ENCODE measurements at regions not wholly inside any gene's neighbourhood (a gene's known extent, or its start where the extent isn't known, plus 50 kb on each side); places are given as distances from the start of the nearest gene placed in this dataset.

- no peaks in the 10 kb centered on the region for H4K20me1 ChIP-seq (ENCODE audit: low read length)
- no peaks in the 10 kb centered on the region for H3F3A ChIP-seq (ENCODE audit: low read length, unreplicated experiment)
- H3K9me3 ChIP-seq (ENCODE audit: low read length) = no peaks in the 10 kb centered on the region
- BruUV-seq (replicated peaks) = no TSS peak
- H3K79me2 ChIP-seq (ENCODE audit: low read length) = no peaks in the 10 kb centered on the region
- no peak overlapping the region for H2AFZ ChIP-seq (ENCODE audit: low read length)
- H3K4me3 ChIP-seq (ENCODE audit: low read length) = no peak overlapping the region
- DNase-seq = no peak
- no peaks in the 10 kb centered on the region for H3K36me3 ChIP-seq (ENCODE audit: low read depth, low read length)
- H3K27ac ChIP-seq (ENCODE audit: low read length) = no peak overlapping the region
- no peak overlapping the region for H3K9ac ChIP-seq (ENCODE audit: low read length)
- ChIA-PET CTCF (no interaction called here), POLR2A (ENCODE audit: unreplicated experiment) (no interaction called here)
- no peak for ATAC-seq
- no peak for TF ChIP-seq EZH2 (IDR thresholded peaks at IDR 0.05; ENCODE audit: low read length, unreplicated experiment)
- no peak for TF ChIP-seq CTCF (conservative IDR thresholded peaks at IDR 0.05; ENCODE audit: low read depth, low read length)
- no peak for TF ChIP-seq EZH2phosphoT487 (IDR thresholded peaks at IDR 0.05; ENCODE audit: borderline replicate concordance, low read length)
- 0 out of 2 replicates have a peak, but pooled peaks cover 10% of the 10 kb centered on the region for H3K27me3 ChIP-seq (ENCODE audit: low read length)
- H3K4me2 ChIP-seq (ENCODE audit: low read length) = no peak overlapping the region
- H3K4me1 ChIP-seq (ENCODE audit: insufficient read depth, low read length) = no peaks in the 10 kb centered on the region
- no peaks in the 10 kb centered on the region for H3K9me2 ChIP-seq (replicated peaks; ENCODE audit: low read length)
- intact Hi-C loops (cut with micrococcal nuclease) = no loop called here
These were observed 427.0 kb downstream of the HLX start for GRCh38 chr1:221306239-221306638.

DNA sequence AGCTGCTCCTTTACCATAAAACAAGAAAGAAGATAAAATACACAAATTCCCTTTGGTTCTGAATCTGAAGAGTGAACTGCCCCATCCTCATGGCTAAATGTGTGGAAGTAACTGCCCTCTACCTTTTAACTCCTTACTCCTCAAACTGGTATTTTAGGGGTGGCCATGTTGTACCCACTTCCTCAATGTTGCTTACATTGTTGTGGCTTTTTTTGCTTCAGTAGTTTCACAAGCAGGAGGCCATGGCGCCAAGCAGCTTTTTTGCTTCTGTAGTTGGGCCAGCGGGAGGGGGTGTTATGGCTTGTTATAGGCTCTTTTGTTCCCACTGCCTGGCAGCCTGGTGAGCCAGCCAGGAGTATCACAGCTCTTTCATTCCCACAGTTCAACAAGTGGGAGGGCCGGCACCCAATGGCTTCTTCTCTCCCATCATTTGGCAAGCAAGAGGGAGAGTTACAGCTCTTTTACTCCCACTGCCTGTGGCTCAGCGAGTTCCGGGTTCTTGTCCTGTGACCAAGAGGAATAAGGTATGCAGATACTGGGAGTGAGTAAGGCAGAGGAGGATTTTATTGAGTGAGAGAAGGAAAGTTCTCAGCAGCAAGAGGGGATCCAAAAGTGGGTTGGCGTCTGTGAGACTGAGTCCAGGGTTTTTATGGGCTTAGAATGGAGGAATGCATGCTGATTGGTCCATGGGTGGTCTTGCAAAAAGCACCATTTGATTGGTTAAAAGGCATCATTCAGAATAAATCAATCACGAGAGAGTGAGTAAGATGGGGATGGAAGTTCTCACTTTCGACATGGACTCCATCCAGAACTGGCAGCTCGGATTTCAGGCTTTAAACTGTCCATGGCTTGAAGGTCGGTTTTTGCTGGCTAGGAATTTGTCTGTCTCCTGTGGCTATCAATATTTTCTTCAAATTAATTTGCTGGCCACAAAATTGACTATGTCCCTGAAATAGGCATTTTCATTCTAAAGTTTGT is 429.6 kb downstream of the HLX start:
- Histone ChIP-seq H3F3A (ENCODE audit: low read length, unreplicated experiment) (no peaks in the 10 kb centered on the region), H3K9me2 (replicated peaks; ENCODE audit: low read length) (no peaks in the 10 kb centered on the region), H4K20me1 (ENCODE audit: low read length) (no peaks in the 10 kb centered on the region), H3K9ac (ENCODE audit: low read length) (no peak overlapping the region), H3K27me3 (ENCODE audit: low read length) (no peaks in the 10 kb centered on the region), H2AFZ (ENCODE audit: low read length) (no peak overlapping the region), H3K27ac (ENCODE audit: low read length) (no peak overlapping the region), H3K36me3 (ENCODE audit: low read depth, low read length) (no peaks in the 10 kb centered on the region), H3K4me2 (ENCODE audit: low read length) (no peak overlapping the region), H3K4me1 (ENCODE audit: insufficient read depth, low read length) (no peaks in the 10 kb centered on the region), H3K9me3 (ENCODE audit: low read length) (no peaks in the 10 kb centered on the region), H3K79me2 (ENCODE audit: low read length) (no peaks in the 10 kb centered on the region), H3K4me3 (ENCODE audit: low read length) (no peak overlapping the region)
- CTCF ChIA-PET = no interaction called here
- no peak for ATAC-seq
- no peak for TF ChIP-seq CTCF (conservative IDR thresholded peaks at IDR 0.05; ENCODE audit: low read depth, low read length)
- no peak for TF ChIP-seq EZH2phosphoT487 (IDR thresholded peaks at IDR 0.05; ENCODE audit: borderline replicate concordance, low read length)
- TF ChIP-seq EZH2 (IDR thresholded peaks at IDR 0.05; ENCODE audit: low read length, unreplicated experiment) = no peak
- POLR2A ChIA-PET (ENCODE audit: unreplicated experiment) = no interaction called here
- intact Hi-C loops (cut with micrococcal nuclease) = no loop called here
- no peak for DNase-seq
- no TSS peak for BruUV-seq (replicated peaks)

DNA sequence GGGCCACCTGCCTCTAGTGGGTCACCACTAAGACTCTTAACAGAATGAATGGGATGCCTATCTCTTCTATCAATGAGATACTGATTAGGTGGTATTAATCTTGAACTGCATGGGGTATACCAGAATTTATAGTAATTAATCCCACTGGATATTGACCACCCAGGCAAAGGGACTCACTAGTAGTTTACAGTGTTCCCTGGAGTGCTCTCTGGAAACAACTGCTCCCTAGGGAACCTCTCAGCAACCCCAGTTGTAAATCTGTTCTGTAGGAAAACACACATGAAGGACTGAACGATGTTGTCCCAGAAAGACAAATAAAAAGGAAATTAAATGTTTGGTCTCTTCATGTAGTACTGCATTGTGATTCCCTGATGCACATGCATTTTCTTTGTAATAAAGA is 430.5 kb downstream of the HLX start:
- Histone ChIP-seq H3K27me3 (ENCODE audit: low read length) (no peaks in the 10 kb centered on the region), H3K27ac (ENCODE audit: low read length) (no peak overlapping the region), H3K9ac (ENCODE audit: low read length) (no peak overlapping the region), H3K9me2 (replicated peaks; ENCODE audit: low read length) (no peaks in the 10 kb centered on the region), H3K4me1 (ENCODE audit: insufficient read depth, low read length) (no peaks in the 10 kb centered on the region), H3K9me3 (ENCODE audit: low read length) (no peaks in the 10 kb centered on the region), H3K4me2 (ENCODE audit: low read length) (no peak overlapping the region), H4K20me1 (ENCODE audit: low read length) (no peaks in the 10 kb centered on the region), H3K4me3 (ENCODE audit: low read length) (no peak overlapping the region), H3K79me2 (ENCODE audit: low read length) (no peaks in the 10 kb centered on the region), H2AFZ (ENCODE audit: low read length) (no peak overlapping the region), H3F3A (ENCODE audit: low read length, unreplicated experiment) (no peaks in the 10 kb centered on the region), H3K36me3 (ENCODE audit: low read depth, low read length) (no peaks in the 10 kb centered on the region)
- ChIA-PET POLR2A (ENCODE audit: unreplicated experiment) (no interaction called here), CTCF (no interaction called here)
- DNase-seq = no peak
- no TSS peak for BruUV-seq (replicated peaks)
- intact Hi-C loops (cut with micrococcal nuclease) = no loop called here
- no peak for TF ChIP-seq EZH2 (IDR thresholded peaks at IDR 0.05; ENCODE audit: low read length, unreplicated experiment)
- TF ChIP-seq CTCF (conservative IDR thresholded peaks at IDR 0.05; ENCODE audit: low read depth, low read length) = no peak
- TF ChIP-seq EZH2phosphoT487 (IDR thresholded peaks at IDR 0.05; ENCODE audit: borderline replicate concordance, low read length) = no peak
- ATAC-seq = no peak

Measured in PC-3 (cell line).